ENCODE measurements at regions not wholly inside any gene's neighbourhood (a gene's known extent, or its start where the extent isn't known, plus 50 kb on each side); places are given as distances from the start of the nearest gene placed in this dataset.
"Not testable (repeated sequence)": the region's sequence is repeated elsewhere in the genome, so short reads cannot be mapped to it uniquely, and the experiment has no call there.

GRCh38 chrY:7588176-7588575 is 676.6 kb upstream of the AMELY start:
- not testable (repeated sequence) for H3K4me3 Mint-ChIP-seq; H3K4me1 Mint-ChIP-seq (ENCODE audit: low read depth in 2 of 2); H3K9me3 Mint-ChIP-seq; H3K27me3 Mint-ChIP-seq; H3K27ac Mint-ChIP-seq; H3K36me3 Mint-ChIP-seq (ENCODE audit: insufficient read depth); ATAC-seq (replicated peaks); DNase-seq

GRCh38 chrY:7562541-7562940 is 651.0 kb upstream of the AMELY start:
- Mint-ChIP-seq H3K9me3 (peaks cover 10 to 18% of the 10 kb centered on the region in 2 donors), H3K4me1 (ENCODE audit: low read depth in 2 of 2) (no peaks in the 10 kb centered on the region), H3K27ac (no peak overlapping the region), H3K27me3 (peaks cover 14 to 25% of the 10 kb centered on the region in 2 donors), H3K36me3 (ENCODE audit: insufficient read depth) (no peaks in the 10 kb centered on the region), H3K4me3 (no peak overlapping the region)
- no peak for DNase-seq
- no peak for ATAC-seq (replicated peaks)

- Mint-ChIP-seq H3K27me3 (peaks cover 14 to 18% of the 10 kb centered on the region in 2 donors), H3K36me3 (ENCODE audit: insufficient read depth) (no peaks in the 10 kb centered on the region), H3K4me3 (no peak overlapping the region), H3K9me3 (peaks cover 10 to 18% of the 10 kb centered on the region in 2 donors), H3K27ac (no peak overlapping the region), H3K4me1 (ENCODE audit: low read depth in 2 of 2) (no peaks in the 10 kb centered on the region)
- DNase-seq: no peak
- ATAC-seq (replicated peaks): no peak
Measured at GRCh38 chrY:7557675-7558074, 646.1 kb upstream of the AMELY start.

- no peak overlapping the region for H3K27ac Mint-ChIP-seq
- no peaks in the 10 kb centered on the region for H3K36me3 Mint-ChIP-seq (ENCODE audit: insufficient read depth)
- ATAC-seq (replicated peaks): no peak
- no peak overlapping the region for H3K4me3 Mint-ChIP-seq
- peaks cover 10 to 18% of the 10 kb centered on the region in 2 donors for H3K9me3 Mint-ChIP-seq
- H3K4me1 Mint-ChIP-seq (ENCODE audit: low read depth in 2 of 2): no peaks in the 10 kb centered on the region
- DNase-seq: no peak
- no peaks in the 10 kb centered on the region for H3K27me3 Mint-ChIP-seq
Measured at GRCh38 chrY:7555006-7555405, 643.5 kb upstream of the AMELY start.

- peaks cover 0 to 43% of the 10 kb centered on the region in 2 donors for H3K27me3 Mint-ChIP-seq
- H3K4me1 Mint-ChIP-seq (ENCODE audit: low read depth in 2 of 2): no peaks in the 10 kb centered on the region
- DNase-seq (no peak), ATAC-seq (replicated peaks) (no peak)
- no peaks in the 10 kb centered on the region for H3K36me3 Mint-ChIP-seq (ENCODE audit: insufficient read depth)
- no peak overlapping the region for H3K27ac Mint-ChIP-seq
- H3K4me3 Mint-ChIP-seq: no peak overlapping the region
- peaks cover 0 to 2% of the 10 kb centered on the region in 2 donors for H3K9me3 Mint-ChIP-seq
Measured at GRCh38 chrY:7545060-7545459, 633.5 kb upstream of the AMELY start.

GRCh38 chrY:7544172-7544770 is 632.7 kb upstream of the AMELY start:
- H3K36me3 Mint-ChIP-seq (ENCODE audit: insufficient read depth): no peaks in the 10 kb centered on the region
- no peak overlapping the region for H3K27ac Mint-ChIP-seq
- H3K4me1 Mint-ChIP-seq (ENCODE audit: low read depth in 2 of 2): no peaks in the 10 kb centered on the region
- H3K4me3 Mint-ChIP-seq: no peak overlapping the region
- no peak for ATAC-seq (replicated peaks)
- H3K27me3 Mint-ChIP-seq: peaks cover 0 to 43% of the 10 kb centered on the region in 2 donors
- DNase-seq: no peak
- H3K9me3 Mint-ChIP-seq: peaks cover 0 to 2% of the 10 kb centered on the region in 2 donors

GRCh38 chrY:7543506-7543905 is 632.0 kb upstream of the AMELY start:
- H3K27ac Mint-ChIP-seq: no peak overlapping the region
- no peak overlapping the region for H3K4me3 Mint-ChIP-seq

GRCh38 chrY:7542256-7542858 is 630.8 kb upstream of the AMELY start:
- H3K36me3 Mint-ChIP-seq (ENCODE audit: insufficient read depth): no peaks in the 10 kb centered on the region
- peaks cover 6 to 34% of the 10 kb centered on the region in 2 donors for H3K27me3 Mint-ChIP-seq
- H3K27ac Mint-ChIP-seq: no peak overlapping the region
- peaks cover 0 to 2% of the 10 kb centered on the region in 2 donors for H3K9me3 Mint-ChIP-seq
- no peaks in the 10 kb centered on the region for H3K4me1 Mint-ChIP-seq (ENCODE audit: low read depth in 2 of 2)
- no peak overlapping the region for H3K4me3 Mint-ChIP-seq
- DNase-seq (no peak), ATAC-seq (replicated peaks) (no peak)

More at GRCh38 chrY:7543506-7543905, 632.0 kb upstream of the AMELY start:
- no peak for ATAC-seq (replicated peaks)
- Mint-ChIP-seq H3K9me3 (peaks cover 0 to 2% of the 10 kb centered on the region in 2 donors), H3K4me1 (ENCODE audit: low read depth in 2 of 2) (no peaks in the 10 kb centered on the region), H3K36me3 (ENCODE audit: insufficient read depth) (no peaks in the 10 kb centered on the region), H3K27me3 (peaks cover 4 to 43% of the 10 kb centered on the region in 2 donors)
- no peak for DNase-seq

GRCh38 chrY:7529396-7529795 is 617.8 kb upstream of the AMELY start:
- Mint-ChIP-seq H3K4me3 (no peak overlapping the region), H3K36me3 (ENCODE audit: insufficient read depth) (no peaks in the 10 kb centered on the region), H3K27me3 (peaks cover 18 to 22% of the 10 kb centered on the region in 2 donors), H3K9me3 (peaks cover 0 to 3% of the 10 kb centered on the region in 2 donors), H3K27ac (no peak overlapping the region), H3K4me1 (ENCODE audit: low read depth in 2 of 2) (no peaks in the 10 kb centered on the region)
- DNase-seq (no peak), ATAC-seq (replicated peaks) (no peak)

GRCh38 chrY:7527568-7527967 is 616.0 kb upstream of the AMELY start:
- H3K9me3 Mint-ChIP-seq: not testable (repeated sequence)

GRCh38 chrY:7518387-7518786 is 606.8 kb upstream of the AMELY start:
- Mint-ChIP-seq H3K27ac (no peak overlapping the region), H3K36me3 (ENCODE audit: insufficient read depth) (no peaks in the 10 kb centered on the region), H3K27me3 (peaks cover 0 to 16% of the 10 kb centered on the region in 2 donors), H3K4me1 (ENCODE audit: low read depth in 2 of 2) (no peaks in the 10 kb centered on the region), H3K4me3 (no peak overlapping the region), H3K9me3 (peaks cover 0 to 2% of the 10 kb centered on the region in 2 donors)
- DNase-seq (no peak), ATAC-seq (replicated peaks) (no peak)

More at GRCh38 chrY:7527568-7527967, 616.0 kb upstream of the AMELY start:
- H3K4me3 Mint-ChIP-seq; ATAC-seq (replicated peaks); H3K27ac Mint-ChIP-seq; H3K4me1 Mint-ChIP-seq (ENCODE audit: low read depth in 2 of 2); DNase-seq; H3K36me3 Mint-ChIP-seq (ENCODE audit: insufficient read depth): not testable (repeated sequence)
- H3K27me3 Mint-ChIP-seq: peaks cover 18 to 22% of the 10 kb centered on the region in 2 donors

GRCh38 chrY:7516268-7516667 is 604.7 kb upstream of the AMELY start:
- Mint-ChIP-seq H3K9me3 (peaks cover 0 to 2% of the 10 kb centered on the region in 2 donors), H3K27me3 (peaks cover 0 to 17% of the 10 kb centered on the region in 2 donors), H3K27ac (no peak overlapping the region), H3K4me3 (no peak overlapping the region), H3K36me3 (ENCODE audit: insufficient read depth) (no peaks in the 10 kb centered on the region), H3K4me1 (ENCODE audit: low read depth in 2 of 2) (no peaks in the 10 kb centered on the region)
- ATAC-seq (replicated peaks) (no peak), DNase-seq (no peak)

GRCh38 chrY:7515812-7516211 is 604.3 kb upstream of the AMELY start:
- no peak overlapping the region for H3K4me3 Mint-ChIP-seq

GRCh38 chrY:7502896-7503295 is 591.3 kb upstream of the AMELY start:
- no peaks in the 10 kb centered on the region for H3K36me3 Mint-ChIP-seq (ENCODE audit: insufficient read depth)
- DNase-seq: no peak
- no peak overlapping the region for H3K4me3 Mint-ChIP-seq
- peaks cover 8 to 17% of the 10 kb centered on the region in 2 donors for H3K9me3 Mint-ChIP-seq
- H3K27me3 Mint-ChIP-seq: peaks cover 25 to 37% of the 10 kb centered on the region in 2 donors
- ATAC-seq (replicated peaks): no peak
- no peaks in the 10 kb centered on the region for H3K4me1 Mint-ChIP-seq (ENCODE audit: low read depth in 2 of 2)
- H3K27ac Mint-ChIP-seq: no peak overlapping the region

More at GRCh38 chrY:7515812-7516211, 604.3 kb upstream of the AMELY start:
- peaks cover 0 to 2% of the 10 kb centered on the region in 2 donors for H3K9me3 Mint-ChIP-seq
- no peaks in the 10 kb centered on the region for H3K4me1 Mint-ChIP-seq (ENCODE audit: low read depth in 2 of 2)
- H3K27me3 Mint-ChIP-seq: peaks cover 0 to 17% of the 10 kb centered on the region in 2 donors
- H3K27ac Mint-ChIP-seq: no peak overlapping the region
- H3K36me3 Mint-ChIP-seq (ENCODE audit: insufficient read depth): no peaks in the 10 kb centered on the region
- no peak for DNase-seq
- no peak for ATAC-seq (replicated peaks)

All from effector memory CD8-positive, alpha-beta T cell (primary cell).